H7 (cell line): ENCODE measurements at regions not wholly inside any gene's neighbourhood (a gene's known extent, or its start where the extent isn't known, plus 50 kb on each side); places are given as distances from the start of the nearest gene placed in this dataset.

ENCODE experiments used
- DNase-seq: peaks from one replicate; pipeline ENCODE4 v3.0.0; 2012
- H3K27me3 ChIP-seq: 2 replicates; pipeline ENCODE4 v1.6.0; 2011; ENCODE audit warnings: mild to moderate bottlenecking, low read length; ENCODE audit not compliant: control insufficient read depth, insufficient read depth
- H3K36me3 ChIP-seq: replicated peaks from 2 replicates; pipeline ENCODE4 v1.5.1; 2011; ENCODE audit warnings: low read length; ENCODE audit not compliant: control insufficient read depth, insufficient read depth
- H3K4me3 ChIP-seq: 2 replicates; pipeline ENCODE4 v1.5.1; 2011; ENCODE audit warnings: low read depth, mild to moderate bottlenecking, control low read depth, low read length, moderate library complexity; ENCODE audit not compliant: insufficient read depth

- no peaks in the 10 kb centered on the region for H3K27me3 ChIP-seq
- DNase-seq = no peak
- no peak overlapping the region for H3K4me3 ChIP-seq
- no peaks in the 10 kb centered on the region for H3K36me3 ChIP-seq
Observed at GRCh38 chr2:203808046-203808750, 59.4 kb upstream of the CTLA4 start.

GRCh38 chr2:203809084-203809521 lies 58.5 kb upstream of the CTLA4 start:
- Histone ChIP-seq H3K27me3 (no peaks in the 10 kb centered on the region), H3K4me3 (no peak overlapping the region), H3K36me3 (no peaks in the 10 kb centered on the region)
- no peak for DNase-seq

- DNase-seq = no peak
- Histone ChIP-seq H3K36me3 (no peaks in the 10 kb centered on the region), H3K4me3 (no peak overlapping the region), H3K27me3 (no peaks in the 10 kb centered on the region)
Observed at GRCh38 chr2:203809991-203810510, 57.5 kb upstream of the CTLA4 start.

GRCh38 chr2:203811491-203812221 lies 55.9 kb upstream of the CTLA4 start:
- no peak for DNase-seq
- H3K27me3 ChIP-seq = no peaks in the 10 kb centered on the region
- H3K36me3 ChIP-seq = no peaks in the 10 kb centered on the region
- no peak overlapping the region for H3K4me3 ChIP-seq

- no peak overlapping the region for H3K4me3 ChIP-seq
- no peak for DNase-seq
- no peaks in the 10 kb centered on the region for H3K27me3 ChIP-seq
- no peaks in the 10 kb centered on the region for H3K36me3 ChIP-seq
Observed at GRCh38 chr2:203812294-203813221, 55.0 kb upstream of the CTLA4 start.

GRCh38 chr2:203813684-203814083 lies 53.9 kb upstream of the CTLA4 start:
- H3K36me3 ChIP-seq = no peaks in the 10 kb centered on the region
- H3K4me3 ChIP-seq = no peak overlapping the region
- DNase-seq = no peak
- no peaks in the 10 kb centered on the region for H3K27me3 ChIP-seq

GRCh38 chr2:203814661-203815540 lies 52.7 kb upstream of the CTLA4 start:
- DNase-seq = peak; percentile 63
- no peaks in the 10 kb centered on the region for H3K36me3 ChIP-seq
- H3K27me3 ChIP-seq = no peaks in the 10 kb centered on the region
- H3K4me3 ChIP-seq = no peak overlapping the region

- DNase-seq = no peak
- H3K36me3 ChIP-seq = no peaks in the 10 kb centered on the region
- no peaks in the 10 kb centered on the region for H3K27me3 ChIP-seq
- H3K4me3 ChIP-seq = no peak overlapping the region
Observed at GRCh38 chr2:203815541-203815898, 52.1 kb upstream of the CTLA4 start.

GRCh38 chr2:203817147-203817546 lies 50.4 kb upstream of the CTLA4 start:
- Histone ChIP-seq H3K36me3 (no peaks in the 10 kb centered on the region), H3K4me3 (no peak overlapping the region), H3K27me3 (no peaks in the 10 kb centered on the region)
- DNase-seq = no peak
